ENCODE measurements at regions not wholly inside any gene's neighbourhood (a gene's known extent, or its start where the extent isn't known, plus 50 kb on each side); places are given as distances from the start of the nearest gene placed in this dataset.
"Not testable (repeated sequence)": the region's sequence is repeated elsewhere in the genome, so short reads cannot be mapped to it uniquely, and the experiment has no call there.

- H3K36me3 Mint-ChIP-seq, result no peaks in the 10 kb centered on the region
- no peaks in the 10 kb centered on the region for H3K4me1 Mint-ChIP-seq
- Histone ChIP-seq H3K27me3 (ENCODE audit: insufficient read depth, low read length) (no peaks in the 10 kb centered on the region), H3K4me3 (ENCODE audit: low read length in 2 of 2) (no peak overlapping the region), H3K9me3 (ENCODE audit: control insufficient read depth in 1 of 2, low read length in 2 of 2) (no peaks in the 10 kb centered on the region), H3K36me3 (ENCODE audit: insufficient read depth, low read length) (no peaks in the 10 kb centered on the region), H3K4me1 (ENCODE audit: insufficient read depth, low read length) (no peaks in the 10 kb centered on the region), H3K27ac (ENCODE audit: low read depth, low read length) (no peak overlapping the region)
- no peak for DNase-seq
- no peak overlapping the region for H3K27ac Mint-ChIP-seq
- intact Hi-C loops (cut with micrococcal nuclease), result no loop called here
- H3K9me3 Mint-ChIP-seq, result peaks cover 0 to 6% (median 2%) of the 10 kb centered on the region in 8 donors
- H3K27me3 Mint-ChIP-seq, result no peaks in the 10 kb centered on the region
- CTCF ChIA-PET (ENCODE audit: partially characterized antibody), result no interaction called here
- POLR2A ChIA-PET (ENCODE audit: partially characterized antibody), result no interaction called here
- H3K4me3 Mint-ChIP-seq, result no peak overlapping the region
These were observed 1159.6 kb downstream of the RPIA start for GRCh38 chr2:89850881-89851582.

DNA sequence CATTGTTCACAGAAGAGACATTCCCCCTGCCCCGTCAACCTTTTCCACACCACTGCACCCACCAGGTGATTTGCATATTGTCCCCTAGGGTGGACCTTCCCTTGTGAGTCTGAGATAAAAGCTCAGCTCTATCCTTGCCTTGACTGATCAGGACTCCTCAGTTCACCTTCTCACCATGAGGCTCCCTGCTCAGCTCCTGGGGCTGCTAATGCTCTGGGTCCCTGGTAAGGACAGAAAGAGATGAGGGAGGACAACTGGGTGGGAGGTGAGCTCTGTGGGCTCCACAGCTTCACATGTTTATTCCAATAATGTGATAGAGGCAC is 1160.1 kb downstream of the RPIA start:
- Histone ChIP-seq H3K27ac (ENCODE audit: low read depth, low read length) (no peak overlapping the region), H3K4me3 (ENCODE audit: low read length in 2 of 2) (no peak overlapping the region), H3K4me1 (ENCODE audit: insufficient read depth, low read length) (no peaks in the 10 kb centered on the region), H3K36me3 (ENCODE audit: insufficient read depth, low read length) (no peaks in the 10 kb centered on the region), H3K27me3 (ENCODE audit: insufficient read depth, low read length) (no peaks in the 10 kb centered on the region), H3K9me3 (ENCODE audit: control insufficient read depth in 1 of 2, low read length in 2 of 2) (no peaks in the 10 kb centered on the region)
- DNase-seq, result no peak
- Mint-ChIP-seq H3K36me3 (no peaks in the 10 kb centered on the region), H3K4me1 (no peaks in the 10 kb centered on the region), H3K9me3 (peaks cover 0 to 6% (median 2%) of the 10 kb centered on the region in 8 donors), H3K27me3 (no peaks in the 10 kb centered on the region), H3K27ac (no peak overlapping the region), H3K4me3 (no peak overlapping the region)
- ChIA-PET CTCF (ENCODE audit: partially characterized antibody) (no interaction called here), POLR2A (ENCODE audit: partially characterized antibody) (no interaction called here)
- intact Hi-C loops (cut with micrococcal nuclease), result no loop called here

DNA sequence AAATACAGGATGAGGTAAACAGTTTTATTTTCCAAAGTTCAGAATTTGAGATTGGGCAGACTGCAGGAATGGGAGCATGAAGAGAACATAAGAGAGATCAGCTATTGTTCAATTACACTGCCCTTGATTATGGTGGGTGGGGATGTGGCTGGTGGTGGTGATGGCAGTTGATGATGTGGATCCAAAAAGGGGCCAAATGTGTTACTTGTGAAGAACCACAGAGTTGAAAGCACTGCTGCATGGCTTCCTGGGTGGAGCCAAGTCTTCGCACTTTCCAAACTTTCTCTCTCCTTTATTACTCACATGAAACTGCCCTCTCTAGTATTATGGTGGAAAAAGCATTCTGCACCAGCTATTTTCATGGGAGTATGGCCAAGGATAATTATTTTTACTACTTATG is 1162.0 kb downstream of the RPIA start:
- H3K4me3 ChIP-seq (ENCODE audit: low read length in 2 of 2); H3K27me3 ChIP-seq (ENCODE audit: insufficient read depth, low read length); H3K27ac Mint-ChIP-seq; intact Hi-C loops (cut with micrococcal nuclease); H3K4me1 ChIP-seq (ENCODE audit: insufficient read depth, low read length); H3K27me3 Mint-ChIP-seq; H3K9me3 ChIP-seq (ENCODE audit: control insufficient read depth in 1 of 2, low read length in 2 of 2); H3K36me3 Mint-ChIP-seq; H3K4me1 Mint-ChIP-seq; DNase-seq; H3K9me3 Mint-ChIP-seq; H3K36me3 ChIP-seq (ENCODE audit: insufficient read depth, low read length); POLR2A ChIA-PET (ENCODE audit: partially characterized antibody); CTCF ChIA-PET (ENCODE audit: partially characterized antibody); H3K4me3 Mint-ChIP-seq; H3K27ac ChIP-seq (ENCODE audit: low read depth, low read length): not testable (repeated sequence)

- H3K9me3 ChIP-seq (ENCODE audit: control insufficient read depth in 1 of 2, low read length in 2 of 2); DNase-seq; H3K27me3 ChIP-seq (ENCODE audit: insufficient read depth, low read length); H3K36me3 ChIP-seq (ENCODE audit: insufficient read depth, low read length); H3K4me3 Mint-ChIP-seq; H3K27ac Mint-ChIP-seq; H3K36me3 Mint-ChIP-seq; H3K27me3 Mint-ChIP-seq; CTCF ChIA-PET (ENCODE audit: partially characterized antibody); POLR2A ChIA-PET (ENCODE audit: partially characterized antibody); H3K4me1 ChIP-seq (ENCODE audit: insufficient read depth, low read length); intact Hi-C loops (cut with micrococcal nuclease); H3K27ac ChIP-seq (ENCODE audit: low read depth, low read length); H3K9me3 Mint-ChIP-seq; H3K4me1 Mint-ChIP-seq; H3K4me3 ChIP-seq (ENCODE audit: low read length in 2 of 2): not testable (repeated sequence)
These were observed 1164.3 kb downstream of the RPIA start for GRCh38 chr2:89855752-89856151.

GRCh38 chr2:89856305-89856704 is 1164.8 kb downstream of the RPIA start:
- H3K36me3 ChIP-seq (ENCODE audit: insufficient read depth, low read length); H3K4me1 Mint-ChIP-seq; H3K36me3 Mint-ChIP-seq; H3K27me3 ChIP-seq (ENCODE audit: insufficient read depth, low read length); POLR2A ChIA-PET (ENCODE audit: partially characterized antibody); CTCF ChIA-PET (ENCODE audit: partially characterized antibody); DNase-seq; H3K27ac ChIP-seq (ENCODE audit: low read depth, low read length); intact Hi-C loops (cut with micrococcal nuclease); H3K4me3 ChIP-seq (ENCODE audit: low read length in 2 of 2); H3K9me3 Mint-ChIP-seq; H3K9me3 ChIP-seq (ENCODE audit: control insufficient read depth in 1 of 2, low read length in 2 of 2); H3K27me3 Mint-ChIP-seq; H3K4me1 ChIP-seq (ENCODE audit: insufficient read depth, low read length); H3K27ac Mint-ChIP-seq; H3K4me3 Mint-ChIP-seq: not testable (repeated sequence)

DNA sequence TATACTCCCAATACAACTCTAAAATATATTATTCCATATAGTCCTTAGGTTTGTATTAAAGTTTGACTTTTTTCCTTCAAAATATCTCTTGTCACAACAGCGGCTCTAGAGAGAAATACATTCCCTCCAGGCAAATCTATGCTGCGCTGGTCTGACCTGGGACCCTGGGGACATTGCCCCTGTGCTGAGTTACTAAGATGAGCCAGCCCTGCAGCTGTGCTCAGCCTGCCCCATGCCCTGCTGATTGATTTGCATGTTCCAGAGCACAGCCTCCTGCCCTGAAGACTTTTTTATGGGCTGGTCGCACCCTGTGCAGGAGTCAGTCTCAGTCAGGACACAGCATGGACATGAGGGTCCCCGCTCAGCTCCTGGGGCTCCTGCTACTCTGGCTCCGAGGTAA is 1170.7 kb downstream of the RPIA start:
- H3K4me1 Mint-ChIP-seq; H3K27ac ChIP-seq (ENCODE audit: low read depth, low read length); DNase-seq; H3K4me3 ChIP-seq (ENCODE audit: low read length in 2 of 2); H3K9me3 ChIP-seq (ENCODE audit: control insufficient read depth in 1 of 2, low read length in 2 of 2); H3K9me3 Mint-ChIP-seq; H3K4me1 ChIP-seq (ENCODE audit: insufficient read depth, low read length); H3K27ac Mint-ChIP-seq; H3K4me3 Mint-ChIP-seq; H3K36me3 Mint-ChIP-seq; H3K36me3 ChIP-seq (ENCODE audit: insufficient read depth, low read length); intact Hi-C loops (cut with micrococcal nuclease); H3K27me3 ChIP-seq (ENCODE audit: insufficient read depth, low read length); H3K27me3 Mint-ChIP-seq; POLR2A ChIA-PET (ENCODE audit: partially characterized antibody); CTCF ChIA-PET (ENCODE audit: partially characterized antibody): not testable (repeated sequence)

GRCh38 chr2:89863209-89863608 is 1171.7 kb downstream of the RPIA start:
- H3K36me3 Mint-ChIP-seq; H3K9me3 ChIP-seq (ENCODE audit: control insufficient read depth in 1 of 2, low read length in 2 of 2); H3K4me1 ChIP-seq (ENCODE audit: insufficient read depth, low read length); POLR2A ChIA-PET (ENCODE audit: partially characterized antibody); H3K27ac Mint-ChIP-seq; H3K4me3 ChIP-seq (ENCODE audit: low read length in 2 of 2); H3K4me1 Mint-ChIP-seq; H3K4me3 Mint-ChIP-seq; DNase-seq; H3K27me3 Mint-ChIP-seq; H3K27ac ChIP-seq (ENCODE audit: low read depth, low read length); H3K27me3 ChIP-seq (ENCODE audit: insufficient read depth, low read length); intact Hi-C loops (cut with micrococcal nuclease); H3K9me3 Mint-ChIP-seq; H3K36me3 ChIP-seq (ENCODE audit: insufficient read depth, low read length); CTCF ChIA-PET (ENCODE audit: partially characterized antibody): not testable (repeated sequence)

- H3K9me3 ChIP-seq (ENCODE audit: control insufficient read depth in 1 of 2, low read length in 2 of 2); intact Hi-C loops (cut with micrococcal nuclease); H3K4me3 ChIP-seq (ENCODE audit: low read length in 2 of 2); H3K36me3 Mint-ChIP-seq; H3K4me1 Mint-ChIP-seq; H3K27me3 Mint-ChIP-seq; CTCF ChIA-PET (ENCODE audit: partially characterized antibody); H3K4me1 ChIP-seq (ENCODE audit: insufficient read depth, low read length); H3K27me3 ChIP-seq (ENCODE audit: insufficient read depth, low read length); DNase-seq; POLR2A ChIA-PET (ENCODE audit: partially characterized antibody); H3K27ac ChIP-seq (ENCODE audit: low read depth, low read length); H3K27ac Mint-ChIP-seq; H3K36me3 ChIP-seq (ENCODE audit: insufficient read depth, low read length); H3K4me3 Mint-ChIP-seq; H3K9me3 Mint-ChIP-seq: not testable (repeated sequence)
These were observed 1183.5 kb downstream of the RPIA start for GRCh38 chr2:89874810-89875595.

Data from CD4-positive, alpha-beta memory T cell (primary cell).